ENCODE measurements at regions not wholly inside any gene's neighbourhood (a gene's known extent, or its start where the extent isn't known, plus 50 kb on each side); places are given as distances from the start of the nearest gene placed in this dataset.

- Mint-ChIP-seq H3K4me3 (no peak overlapping the region), H3K4me1 (ENCODE audit: low read depth) (no peaks in the 10 kb centered on the region), H3K9me3 (no peaks in the 10 kb centered on the region), H3K27ac (no peak overlapping the region), H3K36me3 (ENCODE audit: low read depth) (no peaks in the 10 kb centered on the region), H3K27me3 (no peaks in the 10 kb centered on the region)
These were observed 1246.7 kb upstream of the SORCS1 start for GRCh38 chr10:108411206-108411605.

DNA sequence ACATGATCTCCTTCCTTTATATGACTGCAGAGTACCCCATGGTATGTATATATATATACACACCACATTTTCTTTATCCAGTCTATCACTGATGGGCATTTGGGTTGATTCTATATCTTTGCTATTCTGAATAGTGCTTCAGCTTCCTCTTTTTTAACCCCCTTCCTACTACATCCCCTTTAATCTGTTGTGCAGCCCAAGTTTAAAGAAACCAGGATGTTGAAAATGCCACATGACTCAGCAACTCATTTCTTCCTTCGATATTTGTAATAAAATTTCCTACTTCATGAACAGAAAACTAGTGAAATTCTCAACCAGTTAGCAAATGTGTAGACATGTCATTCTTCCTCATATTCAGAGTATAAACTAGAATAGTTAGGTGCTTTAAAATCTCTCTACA is 1245.7 kb upstream of the SORCS1 start:
- no peak overlapping the region for H3K27ac Mint-ChIP-seq
- no peak overlapping the region for H3K4me3 Mint-ChIP-seq
- H3K27me3 Mint-ChIP-seq = no peaks in the 10 kb centered on the region
- H3K36me3 Mint-ChIP-seq (ENCODE audit: low read depth) = no peaks in the 10 kb centered on the region
- no peaks in the 10 kb centered on the region for H3K9me3 Mint-ChIP-seq
- no peaks in the 10 kb centered on the region for H3K4me1 Mint-ChIP-seq (ENCODE audit: low read depth)

GRCh38 chr10:108409306-108409705 is 1244.8 kb upstream of the SORCS1 start:
- no peaks in the 10 kb centered on the region for H3K9me3 Mint-ChIP-seq

DNA sequence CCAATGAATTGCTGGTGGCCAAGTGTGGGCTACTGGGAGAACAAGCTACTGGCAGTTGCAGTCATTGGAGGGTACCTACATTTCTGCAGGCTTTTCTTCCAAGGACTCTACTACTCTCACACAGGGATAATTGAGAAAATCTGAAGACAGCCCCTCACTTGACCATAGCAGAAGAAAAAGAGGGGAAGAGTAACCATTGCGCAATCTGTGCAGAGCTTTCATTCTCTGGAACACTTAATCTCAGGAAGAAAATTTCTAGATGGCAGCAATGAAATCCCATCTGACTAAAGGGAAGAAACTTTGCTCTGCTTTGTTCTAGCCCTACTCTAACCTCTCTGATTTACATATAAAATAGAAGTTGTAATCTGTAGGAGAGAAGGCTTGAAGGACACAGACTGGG is 1239.6 kb upstream of the SORCS1 start:
- Mint-ChIP-seq H3K27ac (no peak overlapping the region), H3K27me3 (no peaks in the 10 kb centered on the region), H3K4me3 (no peak overlapping the region), H3K36me3 (ENCODE audit: low read depth) (no peaks in the 10 kb centered on the region), H3K4me1 (ENCODE audit: low read depth) (no peaks in the 10 kb centered on the region), H3K9me3 (no peaks in the 10 kb centered on the region)

More at GRCh38 chr10:108409306-108409705, 1244.8 kb upstream of the SORCS1 start:
- no peak overlapping the region for H3K27ac Mint-ChIP-seq
- H3K27me3 Mint-ChIP-seq = no peaks in the 10 kb centered on the region
- H3K4me1 Mint-ChIP-seq (ENCODE audit: low read depth) = no peaks in the 10 kb centered on the region
- no peaks in the 10 kb centered on the region for H3K36me3 Mint-ChIP-seq (ENCODE audit: low read depth)
- no peak overlapping the region for H3K4me3 Mint-ChIP-seq

- H3K27ac Mint-ChIP-seq = no peak overlapping the region
- no peak overlapping the region for H3K4me3 Mint-ChIP-seq
- no peaks in the 10 kb centered on the region for H3K9me3 Mint-ChIP-seq
- H3K27me3 Mint-ChIP-seq = no peaks in the 10 kb centered on the region
- H3K4me1 Mint-ChIP-seq (ENCODE audit: low read depth) = no peaks in the 10 kb centered on the region
- no peaks in the 10 kb centered on the region for H3K36me3 Mint-ChIP-seq (ENCODE audit: low read depth)
These were observed 1235.0 kb upstream of the SORCS1 start for GRCh38 chr10:108399465-108399864.

- Mint-ChIP-seq H3K4me3 (no peak overlapping the region), H3K4me1 (ENCODE audit: low read depth) (no peaks in the 10 kb centered on the region), H3K27ac (no peak overlapping the region), H3K27me3 (no peaks in the 10 kb centered on the region), H3K9me3 (no peaks in the 10 kb centered on the region), H3K36me3 (ENCODE audit: low read depth) (no peaks in the 10 kb centered on the region)
These were observed 1228.6 kb upstream of the SORCS1 start for GRCh38 chr10:108393089-108393488.

DNA sequence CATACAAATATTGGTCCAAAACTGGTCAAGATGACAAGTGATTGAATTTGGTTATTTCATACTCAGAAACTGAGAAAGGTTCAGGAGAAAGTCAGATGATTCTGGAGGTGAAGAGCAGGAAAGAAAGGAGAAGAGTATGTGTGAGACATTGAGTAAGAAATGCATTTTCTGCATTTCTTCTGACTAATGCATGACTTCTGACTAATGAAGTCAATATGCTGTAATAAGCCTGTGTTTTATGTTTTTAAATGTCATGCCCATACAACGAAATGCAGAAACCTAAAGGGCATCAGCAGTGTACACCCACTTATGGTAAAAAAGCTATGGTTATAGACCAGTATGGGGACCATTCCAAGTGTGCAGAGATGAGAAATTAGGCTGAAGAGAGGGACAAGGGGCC is 1227.8 kb upstream of the SORCS1 start:
- H3K36me3 Mint-ChIP-seq (ENCODE audit: low read depth) = no peaks in the 10 kb centered on the region
- no peak overlapping the region for H3K4me3 Mint-ChIP-seq
- no peaks in the 10 kb centered on the region for H3K27me3 Mint-ChIP-seq
- no peaks in the 10 kb centered on the region for H3K9me3 Mint-ChIP-seq
- H3K4me1 Mint-ChIP-seq (ENCODE audit: low read depth) = no peaks in the 10 kb centered on the region
- no peak overlapping the region for H3K27ac Mint-ChIP-seq

GRCh38 chr10:108388706-108389105 is 1224.2 kb upstream of the SORCS1 start:
- no peaks in the 10 kb centered on the region for H3K4me1 Mint-ChIP-seq (ENCODE audit: low read depth)
- peaks cover 7% of the 10 kb centered on the region for H3K9me3 Mint-ChIP-seq
- no peak overlapping the region for H3K4me3 Mint-ChIP-seq
- H3K27me3 Mint-ChIP-seq = no peaks in the 10 kb centered on the region
- no peaks in the 10 kb centered on the region for H3K36me3 Mint-ChIP-seq (ENCODE audit: low read depth)
- H3K27ac Mint-ChIP-seq = no peak overlapping the region

- no peaks in the 10 kb centered on the region for H3K4me1 Mint-ChIP-seq (ENCODE audit: low read depth)
- H3K36me3 Mint-ChIP-seq (ENCODE audit: low read depth) = no peaks in the 10 kb centered on the region
- no peak overlapping the region for H3K27ac Mint-ChIP-seq
- H3K9me3 Mint-ChIP-seq = peaks cover 11% of the 10 kb centered on the region
- H3K4me3 Mint-ChIP-seq = no peak overlapping the region
- no peaks in the 10 kb centered on the region for H3K27me3 Mint-ChIP-seq
These were observed 1221.5 kb upstream of the SORCS1 start for GRCh38 chr10:108385963-108386362.

DNA sequence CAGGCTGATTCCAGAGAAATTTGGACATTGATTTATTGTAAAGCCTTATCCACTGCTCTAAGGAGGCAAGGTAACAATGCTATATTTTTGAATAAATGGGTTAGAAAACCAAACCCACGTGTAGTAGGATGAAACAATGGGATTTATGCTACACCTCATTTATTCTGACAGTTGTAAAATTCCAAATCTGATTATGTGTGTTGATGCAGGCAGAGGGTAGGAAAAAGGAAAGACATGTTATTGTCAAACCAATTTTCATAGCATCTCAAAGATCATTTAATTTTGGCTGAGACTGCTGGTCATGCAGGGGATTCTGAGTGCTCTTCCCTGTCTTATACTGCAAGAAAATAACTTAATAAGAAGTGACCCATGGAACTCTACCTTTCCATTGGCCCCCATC is 1219.9 kb upstream of the SORCS1 start:
- H3K9me3 Mint-ChIP-seq = peaks cover 11% of the 10 kb centered on the region
- H3K27ac Mint-ChIP-seq = no peak overlapping the region
- no peak overlapping the region for H3K4me3 Mint-ChIP-seq
- H3K36me3 Mint-ChIP-seq (ENCODE audit: low read depth) = no peaks in the 10 kb centered on the region
- H3K27me3 Mint-ChIP-seq = no peaks in the 10 kb centered on the region
- H3K4me1 Mint-ChIP-seq (ENCODE audit: low read depth) = no peaks in the 10 kb centered on the region

- H3K4me3 Mint-ChIP-seq = no peak overlapping the region
- H3K4me1 Mint-ChIP-seq (ENCODE audit: low read depth) = no peaks in the 10 kb centered on the region
- H3K27ac Mint-ChIP-seq = no peak overlapping the region
- no peaks in the 10 kb centered on the region for H3K36me3 Mint-ChIP-seq (ENCODE audit: low read depth)
- no peaks in the 10 kb centered on the region for H3K27me3 Mint-ChIP-seq
- H3K9me3 Mint-ChIP-seq = peaks cover 16% of the 10 kb centered on the region
These were observed 1214.3 kb upstream of the SORCS1 start for GRCh38 chr10:108378779-108379178.

DNA sequence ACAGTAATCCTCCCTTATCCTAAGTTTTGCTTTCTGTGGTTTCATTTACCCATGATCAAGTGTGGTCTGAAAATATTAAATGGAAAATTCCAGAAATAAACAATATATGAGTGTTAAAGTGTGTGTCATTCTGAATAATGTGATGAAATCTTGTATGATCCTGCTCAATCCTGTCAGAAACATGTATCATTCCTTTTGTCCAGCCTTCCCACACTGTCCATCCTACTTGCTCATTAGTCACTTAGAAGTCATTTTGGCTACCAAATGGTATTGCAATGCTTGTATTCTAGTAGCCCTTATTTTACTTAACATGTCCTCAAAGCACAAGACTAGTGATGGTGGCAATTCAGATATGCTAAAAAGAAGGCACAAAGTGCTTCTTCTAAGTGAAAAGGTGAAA is 1211.2 kb upstream of the SORCS1 start:
- H3K27me3 Mint-ChIP-seq = no peaks in the 10 kb centered on the region
- no peak overlapping the region for H3K4me3 Mint-ChIP-seq
- no peaks in the 10 kb centered on the region for H3K36me3 Mint-ChIP-seq (ENCODE audit: low read depth)
- H3K4me1 Mint-ChIP-seq (ENCODE audit: low read depth) = no peaks in the 10 kb centered on the region
- no peak overlapping the region for H3K27ac Mint-ChIP-seq
- peaks cover 20% of the 10 kb centered on the region for H3K9me3 Mint-ChIP-seq

- H3K4me1 Mint-ChIP-seq (ENCODE audit: low read depth) = no peaks in the 10 kb centered on the region
- H3K36me3 Mint-ChIP-seq (ENCODE audit: low read depth) = no peaks in the 10 kb centered on the region
- no peaks in the 10 kb centered on the region for H3K27me3 Mint-ChIP-seq
- H3K9me3 Mint-ChIP-seq = peaks cover 20% of the 10 kb centered on the region
- no peak overlapping the region for H3K27ac Mint-ChIP-seq
- H3K4me3 Mint-ChIP-seq = no peak overlapping the region
These were observed 1210.5 kb upstream of the SORCS1 start for GRCh38 chr10:108374991-108375390.

GRCh38 chr10:108365541-108365940 is 1201.0 kb upstream of the SORCS1 start:
- Mint-ChIP-seq H3K27ac (no peak overlapping the region), H3K4me3 (no peak overlapping the region), H3K36me3 (ENCODE audit: low read depth) (no peaks in the 10 kb centered on the region), H3K9me3 (peaks cover 3% of the 10 kb centered on the region), H3K27me3 (no peaks in the 10 kb centered on the region), H3K4me1 (ENCODE audit: low read depth) (no peaks in the 10 kb centered on the region)

DNA sequence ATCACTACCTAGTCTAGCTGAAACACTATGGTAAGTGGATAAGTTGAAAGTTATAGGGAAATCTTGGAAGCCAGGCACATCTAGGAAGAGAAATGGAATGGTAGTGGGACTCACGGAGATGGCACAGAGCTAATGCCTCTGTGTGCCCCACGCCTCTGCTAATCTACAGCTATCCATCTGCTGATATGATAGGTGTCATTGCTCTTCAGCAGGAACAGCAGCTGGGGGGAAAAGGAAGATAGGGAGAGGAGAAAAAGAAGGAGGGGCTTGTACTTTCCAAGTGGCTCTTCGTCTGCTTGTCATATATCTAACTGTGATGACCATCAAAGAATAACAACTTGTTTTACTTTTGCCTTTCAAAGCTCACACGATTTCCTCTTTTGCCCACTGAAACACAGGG is 1199.1 kb upstream of the SORCS1 start:
- Mint-ChIP-seq H3K36me3 (ENCODE audit: low read depth) (no peaks in the 10 kb centered on the region), H3K27ac (no peak overlapping the region), H3K4me3 (no peak overlapping the region), H3K27me3 (no peaks in the 10 kb centered on the region), H3K9me3 (peaks cover 3% of the 10 kb centered on the region), H3K4me1 (ENCODE audit: low read depth) (no peaks in the 10 kb centered on the region)

GRCh38 chr10:108362961-108363360 is 1198.5 kb upstream of the SORCS1 start:
- Mint-ChIP-seq H3K4me3 (no peak overlapping the region), H3K27ac (no peak overlapping the region), H3K36me3 (ENCODE audit: low read depth) (no peaks in the 10 kb centered on the region), H3K4me1 (ENCODE audit: low read depth) (no peaks in the 10 kb centered on the region), H3K27me3 (no peaks in the 10 kb centered on the region), H3K9me3 (peaks cover under 1% of the 10 kb centered on the region)

DNA sequence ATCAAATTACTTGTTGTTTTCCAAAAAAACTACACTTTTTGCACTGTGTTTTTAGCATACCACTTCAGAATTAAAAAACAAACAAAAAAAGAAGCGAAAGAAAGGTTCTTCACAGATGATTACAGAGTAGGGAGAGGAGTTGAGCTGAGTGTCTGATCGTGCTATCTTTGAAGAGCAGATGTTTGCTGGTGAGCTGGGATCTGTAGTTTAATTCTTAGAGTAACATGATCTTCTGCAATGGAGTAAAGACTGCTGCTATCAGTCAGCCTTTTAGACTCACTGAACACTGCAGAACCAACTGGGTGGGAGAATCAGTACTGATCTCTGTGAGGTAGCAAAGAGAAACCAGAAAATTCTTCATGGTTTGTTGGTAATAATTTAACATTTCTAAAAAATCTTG is 1197.8 kb upstream of the SORCS1 start:
- no peaks in the 10 kb centered on the region for H3K27me3 Mint-ChIP-seq
- no peaks in the 10 kb centered on the region for H3K36me3 Mint-ChIP-seq (ENCODE audit: low read depth)
- H3K9me3 Mint-ChIP-seq = peaks cover 2% of the 10 kb centered on the region
- H3K27ac Mint-ChIP-seq = no peak overlapping the region
- H3K4me3 Mint-ChIP-seq = no peak overlapping the region
- no peaks in the 10 kb centered on the region for H3K4me1 Mint-ChIP-seq (ENCODE audit: low read depth)
